B cell (primary cell): ENCODE measurements at regions not wholly inside any gene's neighbourhood (a gene's known extent, or its start where the extent isn't known, plus 50 kb on each side); places are given as distances from the start of the nearest gene placed in this dataset.

ENCODE experiments used
- EZH2 ChIP-seq: IDR thresholded peaks from 2 replicates; pipeline ENCODE4 v1.6.1; 2012; ENCODE audit warnings: borderline replicate concordance, low read depth, mild to moderate bottlenecking, moderate library complexity, low read length; ENCODE audit not compliant: insufficient read depth, poor library complexity, severe bottlenecking
- TF ChIP-seq, protein P1 (sequence below): fragments of 200-600 bp; IDR thresholded peaks from one replicate; pipeline ENCODE4 v1.8.0; 2022; ENCODE audit warnings: antibody characterized with exemption, mild to moderate bottlenecking

DNA sequence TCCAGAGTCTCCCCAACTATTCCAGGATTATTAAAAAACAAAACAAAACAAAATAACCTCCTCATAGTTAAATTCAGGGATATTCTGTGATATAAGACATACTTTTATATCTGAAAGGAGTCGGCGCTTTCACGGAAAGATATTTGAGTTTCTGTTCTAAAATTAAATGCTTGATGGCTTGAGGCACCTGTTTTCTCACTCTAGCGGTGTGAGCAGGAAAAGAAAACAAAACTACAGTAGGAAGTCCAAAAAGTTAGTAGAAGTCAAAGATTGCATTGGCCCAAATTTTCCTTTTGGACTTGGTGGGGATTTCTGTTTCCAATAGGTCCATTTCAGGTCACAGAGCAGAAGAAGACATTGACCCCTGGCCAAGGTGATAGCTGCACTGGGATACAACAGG lies 716.1 kb upstream of the POT1 start:
- TF ChIP-seq EZH2, result no peak
- TF ChIP-seq, protein P1, sequence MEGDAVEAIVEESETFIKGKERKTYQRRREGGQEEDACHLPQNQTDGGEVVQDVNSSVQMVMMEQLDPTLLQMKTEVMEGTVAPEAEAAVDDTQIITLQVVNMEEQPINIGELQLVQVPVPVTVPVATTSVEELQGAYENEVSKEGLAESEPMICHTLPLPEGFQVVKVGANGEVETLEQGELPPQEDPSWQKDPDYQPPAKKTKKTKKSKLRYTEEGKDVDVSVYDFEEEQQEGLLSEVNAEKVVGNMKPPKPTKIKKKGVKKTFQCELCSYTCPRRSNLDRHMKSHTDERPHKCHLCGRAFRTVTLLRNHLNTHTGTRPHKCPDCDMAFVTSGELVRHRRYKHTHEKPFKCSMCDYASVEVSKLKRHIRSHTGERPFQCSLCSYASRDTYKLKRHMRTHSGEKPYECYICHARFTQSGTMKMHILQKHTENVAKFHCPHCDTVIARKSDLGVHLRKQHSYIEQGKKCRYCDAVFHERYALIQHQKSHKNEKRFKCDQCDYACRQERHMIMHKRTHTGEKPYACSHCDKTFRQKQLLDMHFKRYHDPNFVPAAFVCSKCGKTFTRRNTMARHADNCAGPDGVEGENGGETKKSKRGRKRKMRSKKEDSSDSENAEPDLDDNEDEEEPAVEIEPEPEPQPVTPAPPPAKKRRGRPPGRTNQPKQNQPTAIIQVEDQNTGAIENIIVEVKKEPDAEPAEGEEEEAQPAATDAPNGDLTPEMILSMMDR, result no peak
